Karpas-422 (cell line): ENCODE measurements at regions not wholly inside any gene's neighbourhood (a gene's known extent, or its start where the extent isn't known, plus 50 kb on each side); places are given as distances from the start of the nearest gene placed in this dataset.

Experiments used
- DNase-seq: peaks from one replicate; pipeline ENCODE4 v3.0.0-alpha.2; 2015
- H2AFZ ChIP-seq: fragments of 200-600 bp; sonication (generic); 2 replicates; pipeline ENCODE4 v1.6.1; 2014; ENCODE audit warnings: antibody characterized with exemption, low read length, mixed read lengths
- H3K27ac ChIP-seq: fragments of 200-600 bp; sonication (generic); 2 replicates; pipeline ENCODE4 v1.5.1; 2014; ENCODE audit warnings: mild to moderate bottlenecking, low read length, moderate library complexity
- H3K27me3 ChIP-seq: fragments of 200-600 bp; sonication (generic); 2 replicates; pipeline ENCODE4 v1.6.1; 2014; ENCODE audit warnings: low read length, mixed read lengths
- H3K36me3 ChIP-seq: fragments of 200-600 bp; sonication (generic); 2 replicates; pipeline ENCODE4 v1.6.1; 2014; ENCODE audit warnings: low read length, mixed read lengths; ENCODE audit not compliant: insufficient read depth
- H3K4me1 ChIP-seq: fragments of 200-600 bp; sonication (generic); 2 replicates; pipeline ENCODE4 v1.6.1; 2014; ENCODE audit warnings: mild to moderate bottlenecking, low read length, mixed read lengths
- H3K4me2 ChIP-seq: fragments of 200-600 bp; sonication (generic); 2 replicates; pipeline ENCODE4 v1.6.1; 2014; ENCODE audit warnings: low read length, low read depth, mild to moderate bottlenecking; ENCODE audit not compliant: poor library complexity, severe bottlenecking
- H3K4me3 ChIP-seq: fragments of 200-600 bp; sonication (generic); 2 replicates; pipeline ENCODE4 v1.5.1; 2014; ENCODE audit warnings: mild to moderate bottlenecking, antibody characterized with exemption, low read length, mixed read lengths
- H3K79me2 ChIP-seq: fragments of 200-600 bp; sonication (generic); 2 replicates; pipeline ENCODE4 v1.6.1; 2014; ENCODE audit warnings: mild to moderate bottlenecking, low read length, mixed read lengths
- H3K9ac ChIP-seq: fragments of 200-600 bp; sonication (generic); 2 replicates; pipeline ENCODE4 v1.6.0; 2014; ENCODE audit warnings: low read length
- H3K9me2 ChIP-seq: fragments of 200-600 bp; sonication (generic), shearing (Covaris generic); replicated peaks from 2 replicates; pipeline ENCODE4 v1.6.0; 2014; ENCODE audit warnings: mild to moderate bottlenecking, low read length, moderate library complexity; ENCODE audit not compliant: insufficient read depth
- H3K9me3 ChIP-seq: fragments of 300-700, 200-600 bp; sonication (generic); 2 replicates; pipeline ENCODE4 v1.6.1; 2014; ENCODE audit warnings: low read length, mixed read lengths
- H4K20me1 ChIP-seq: fragments of 200-600 bp; sonication (generic); 2 replicates; pipeline ENCODE4 v1.6.1; 2014; ENCODE audit warnings: mild to moderate bottlenecking, antibody characterized with exemption, low read length, low read depth; ENCODE audit not compliant: insufficient read depth

GRCh38 chr2:239724851-239725550 is 300.1 kb downstream of the NDUFA10 start:
- no peak overlapping the region for H2AFZ ChIP-seq
- H3K9me3 ChIP-seq: no peaks in the 10 kb centered on the region
- H3K36me3 ChIP-seq: no peaks in the 10 kb centered on the region
- no peaks in the 10 kb centered on the region for H3K79me2 ChIP-seq
- no peak overlapping the region for H3K4me3 ChIP-seq
- no peak overlapping the region for H3K4me2 ChIP-seq
- no peaks in the 10 kb centered on the region for H3K9me2 ChIP-seq
- H4K20me1 ChIP-seq: no peaks in the 10 kb centered on the region
- no peaks in the 10 kb centered on the region for H3K4me1 ChIP-seq
- H3K27ac ChIP-seq: no peak overlapping the region
- DNase-seq: no peak
- no peak overlapping the region for H3K9ac ChIP-seq
- H3K27me3 ChIP-seq: no peaks in the 10 kb centered on the region

GRCh38 chr2:239724194-239724849 is 300.8 kb downstream of the NDUFA10 start:
- Histone ChIP-seq H4K20me1 (no peaks in the 10 kb centered on the region), H3K4me2 (no peak overlapping the region), H3K9me2 (no peaks in the 10 kb centered on the region), H3K4me3 (no peak overlapping the region), H3K36me3 (no peaks in the 10 kb centered on the region), H3K9ac (no peak overlapping the region), H3K9me3 (no peaks in the 10 kb centered on the region), H2AFZ (no peak overlapping the region), H3K27ac (no peak overlapping the region), H3K27me3 (no peaks in the 10 kb centered on the region), H3K79me2 (no peaks in the 10 kb centered on the region), H3K4me1 (no peaks in the 10 kb centered on the region)
- DNase-seq: no peak

- Histone ChIP-seq H3K4me3 (no peak overlapping the region), H3K9me3 (no peaks in the 10 kb centered on the region), H4K20me1 (no peaks in the 10 kb centered on the region), H3K4me1 (no peaks in the 10 kb centered on the region), H3K4me2 (no peak overlapping the region), H3K79me2 (no peaks in the 10 kb centered on the region), H3K9ac (no peak overlapping the region), H3K27ac (no peak overlapping the region), H3K27me3 (no peaks in the 10 kb centered on the region), H2AFZ (no peak overlapping the region), H3K9me2 (no peaks in the 10 kb centered on the region), H3K36me3 (no peaks in the 10 kb centered on the region)
- DNase-seq: no peak
These were observed 301.5 kb downstream of the NDUFA10 start for GRCh38 chr2:239723486-239724193.

GRCh38 chr2:239722760-239723470 is 302.2 kb downstream of the NDUFA10 start:
- Histone ChIP-seq H3K27ac (no peak overlapping the region), H2AFZ (no peak overlapping the region), H3K79me2 (no peaks in the 10 kb centered on the region), H3K4me1 (no peaks in the 10 kb centered on the region), H4K20me1 (no peaks in the 10 kb centered on the region), H3K9me2 (no peaks in the 10 kb centered on the region), H3K27me3 (no peaks in the 10 kb centered on the region), H3K4me2 (no peak overlapping the region), H3K4me3 (no peak overlapping the region), H3K36me3 (no peaks in the 10 kb centered on the region), H3K9me3 (no peaks in the 10 kb centered on the region), H3K9ac (no peak overlapping the region)
- no peak for DNase-seq

- DNase-seq: no peak
- no peaks in the 10 kb centered on the region for H3K79me2 ChIP-seq
These were observed 303.0 kb downstream of the NDUFA10 start for GRCh38 chr2:239721991-239722759.

GRCh38 chr2:239721531-239721930 is 303.6 kb downstream of the NDUFA10 start:
- H3K4me1 ChIP-seq: no peaks in the 10 kb centered on the region
- H3K9me2 ChIP-seq: no peaks in the 10 kb centered on the region
- H4K20me1 ChIP-seq: no peaks in the 10 kb centered on the region
- H3K27me3 ChIP-seq: no peaks in the 10 kb centered on the region
- no peak overlapping the region for H3K9ac ChIP-seq
- H2AFZ ChIP-seq: no peak overlapping the region
- no peak overlapping the region for H3K4me3 ChIP-seq
- DNase-seq: no peak
- no peak overlapping the region for H3K4me2 ChIP-seq
- no peaks in the 10 kb centered on the region for H3K36me3 ChIP-seq
- no peaks in the 10 kb centered on the region for H3K9me3 ChIP-seq
- no peak overlapping the region for H3K27ac ChIP-seq
- no peaks in the 10 kb centered on the region for H3K79me2 ChIP-seq

More at GRCh38 chr2:239721991-239722759, 303.0 kb downstream of the NDUFA10 start:
- Histone ChIP-seq H3K4me1 (no peaks in the 10 kb centered on the region), H3K4me2 (no peak overlapping the region), H3K36me3 (no peaks in the 10 kb centered on the region), H3K4me3 (no peak overlapping the region), H3K9me2 (no peaks in the 10 kb centered on the region), H3K27ac (no peak overlapping the region), H4K20me1 (no peaks in the 10 kb centered on the region), H2AFZ (no peak overlapping the region), H3K9ac (no peak overlapping the region), H3K27me3 (no peaks in the 10 kb centered on the region), H3K9me3 (no peaks in the 10 kb centered on the region)

- no peak overlapping the region for H3K4me2 ChIP-seq
- no peaks in the 10 kb centered on the region for H3K9me3 ChIP-seq
- H3K27ac ChIP-seq: no peak overlapping the region
- no peaks in the 10 kb centered on the region for H3K27me3 ChIP-seq
- H3K9ac ChIP-seq: no peak overlapping the region
- no peak overlapping the region for H3K4me3 ChIP-seq
- no peaks in the 10 kb centered on the region for H3K79me2 ChIP-seq
- DNase-seq: no peak
- no peak overlapping the region for H2AFZ ChIP-seq
- H3K9me2 ChIP-seq: no peaks in the 10 kb centered on the region
- no peaks in the 10 kb centered on the region for H3K4me1 ChIP-seq
- no peaks in the 10 kb centered on the region for H4K20me1 ChIP-seq
- no peaks in the 10 kb centered on the region for H3K36me3 ChIP-seq
These were observed 304.5 kb downstream of the NDUFA10 start for GRCh38 chr2:239720361-239721360.
